Osteoblast (primary cell): ENCODE measurements at regions not wholly inside any gene's neighbourhood (a gene's known extent, or its start where the extent isn't known, plus 50 kb on each side); places are given as distances from the start of the nearest gene placed in this dataset.

Experiments used
- DNase-seq: peaks from one replicate; pipeline ENCODE4 v3.0.0; 2011; ENCODE audit warnings: low spot score, mixed read lengths; ENCODE audit not compliant: insufficient read length; ENCODE audit errors: missing footprints
- H2AFZ ChIP-seq: 2 replicates; pipeline ENCODE4 v1.6.0; 2011; ENCODE audit warnings: mild to moderate bottlenecking, low read length
- H3K27ac ChIP-seq: 2 replicates; pipeline ENCODE4 v1.5.1; 2011; ENCODE audit warnings: mild to moderate bottlenecking, low read depth, low read length, moderate library complexity
- H3K27me3 ChIP-seq: 2 replicates; pipeline ENCODE4 v1.6.0; 2012; ENCODE audit warnings: mild to moderate bottlenecking, control low read depth, inconsistent platforms, low read length, moderate library complexity; ENCODE audit not compliant: insufficient read depth
- H3K36me3 ChIP-seq: 2 replicates; pipeline ENCODE4 v1.5.1; 2011; ENCODE audit warnings: mild to moderate bottlenecking, low read length, control low read depth, moderate library complexity; ENCODE audit not compliant: insufficient read depth
- H3K4me1 ChIP-seq: 2 replicates; pipeline ENCODE4 v1.5.1; 2011; ENCODE audit warnings: mild to moderate bottlenecking, low read length, control low read depth, moderate library complexity; ENCODE audit not compliant: insufficient read depth
- H3K4me2 ChIP-seq: 2 replicates; pipeline ENCODE4 v1.6.0; 2011; ENCODE audit warnings: mild to moderate bottlenecking, low read length; ENCODE audit not compliant: insufficient read depth
- H3K4me3 ChIP-seq: fragments of 200-600 bp; sonication (generic); 3 replicates; pipeline ENCODE4 v1.5.1; 2012; ENCODE audit warnings: mild to moderate bottlenecking, low read length, inconsistent platforms; ENCODE audit not compliant: insufficient read depth
- H3K79me2 ChIP-seq: 2 replicates; pipeline ENCODE4 v1.6.0; 2012; ENCODE audit warnings: mild to moderate bottlenecking, low read length, control low read depth, inconsistent platforms; ENCODE audit not compliant: insufficient read depth
- H3K9me3 ChIP-seq: 2 replicates; pipeline ENCODE4 v1.5.1; 2011; ENCODE audit warnings: low read depth, low read length, control low read depth
- H4K20me1 ChIP-seq: 2 replicates; pipeline ENCODE4 v1.6.0; 2012; ENCODE audit warnings: mild to moderate bottlenecking, low read length, control low read depth; ENCODE audit not compliant: insufficient read depth
- CTCF ChIP-seq: IDR thresholded peaks from 2 replicates; pipeline ENCODE4 v1.5.1; 2011; ENCODE audit warnings: mild to moderate bottlenecking, low read depth, low read length, moderate library complexity; ENCODE audit errors: extremely low read depth

- Histone ChIP-seq H4K20me1 (no peaks in the 10 kb centered on the region), H3K9me3 (no peaks in the 10 kb centered on the region), H2AFZ (no peak overlapping the region), H3K27ac (no peak overlapping the region), H3K4me1 (no peaks in the 10 kb centered on the region), H3K4me2 (no peak overlapping the region), H3K27me3 (no peaks in the 10 kb centered on the region), H3K36me3 (no peaks in the 10 kb centered on the region), H3K79me2 (no peaks in the 10 kb centered on the region), H3K4me3 (no peak overlapping the region)
- DNase-seq: no peak
- no peak for TF ChIP-seq CTCF
Observed at GRCh38 chr5:44495280-44495679, 106.1 kb upstream of the FGF10 start.

- Histone ChIP-seq H3K4me2 (no peak overlapping the region), H3K79me2 (no peaks in the 10 kb centered on the region), H3K4me3 (no peak overlapping the region), H2AFZ (no peak overlapping the region), H3K27ac (no peak overlapping the region), H3K36me3 (no peaks in the 10 kb centered on the region), H3K27me3 (no peaks in the 10 kb centered on the region), H3K9me3 (no peaks in the 10 kb centered on the region), H3K4me1 (no peaks in the 10 kb centered on the region), H4K20me1 (no peaks in the 10 kb centered on the region)
- TF ChIP-seq CTCF: no peak
- no peak for DNase-seq
Observed at GRCh38 chr5:44489759-44490158, 100.5 kb upstream of the FGF10 start.

- Histone ChIP-seq H2AFZ (no peak overlapping the region), H3K4me2 (no peak overlapping the region), H3K27ac (no peak overlapping the region), H3K4me1 (no peaks in the 10 kb centered on the region), H3K9me3 (peaks cover 4% of the 10 kb centered on the region), H3K27me3 (no peaks in the 10 kb centered on the region), H3K36me3 (no peaks in the 10 kb centered on the region), H3K79me2 (no peaks in the 10 kb centered on the region), H4K20me1 (no peaks in the 10 kb centered on the region), H3K4me3 (no peak overlapping the region)
- TF ChIP-seq CTCF: no peak
- DNase-seq: no peak
Observed at GRCh38 chr5:44486591-44486990, 97.4 kb upstream of the FGF10 start.

- H3K9me3 ChIP-seq: peaks cover 2% of the 10 kb centered on the region
- no peak overlapping the region for H3K4me3 ChIP-seq
- no peaks in the 10 kb centered on the region for H4K20me1 ChIP-seq
- H3K4me2 ChIP-seq: no peak overlapping the region
- H3K27me3 ChIP-seq: no peaks in the 10 kb centered on the region
- no peaks in the 10 kb centered on the region for H3K36me3 ChIP-seq
- H3K4me1 ChIP-seq: no peaks in the 10 kb centered on the region
- no peaks in the 10 kb centered on the region for H3K79me2 ChIP-seq
- TF ChIP-seq CTCF: no peak
- no peak overlapping the region for H3K27ac ChIP-seq
- DNase-seq: no peak
- no peak overlapping the region for H2AFZ ChIP-seq
Observed at GRCh38 chr5:44454002-44454401, 64.8 kb upstream of the FGF10 start.
